Keratinocyte (primary cell): ENCODE measurements at regions not wholly inside any gene's neighbourhood (a gene's known extent, or its start where the extent isn't known, plus 50 kb on each side); places are given as distances from the start of the nearest gene placed in this dataset.

ENCODE experiments used
- DNase-seq: peaks from one replicate; pipeline ENCODE4 v3.0.0-alpha.2; 2011; ENCODE audit warnings: low read depth, missing footprints, low spot score
- FAIRE-seq: peaks from 2 replicates; lab custom pipeline; 2011; peaks lifted over from hg19 to GRCh38; lab: Jason Lieb, UNC
- H2AFZ ChIP-seq: 2 replicates; pipeline ENCODE4 v1.6.0; 2012; ENCODE audit warnings: low read length, control low read depth, inconsistent platforms; ENCODE audit not compliant: control insufficient read depth
- H3K27ac ChIP-seq: 2 replicates; pipeline ENCODE4 v1.5.1; 2011; ENCODE audit warnings: low read length; ENCODE audit not compliant: control insufficient read depth, insufficient read depth
- H3K27me3 ChIP-seq: 3 replicates; pipeline ENCODE4 v1.6.0; 2011; ENCODE audit warnings: low read length; ENCODE audit not compliant: control insufficient read depth, insufficient read depth; ENCODE audit errors: extremely low read depth
- H3K36me3 ChIP-seq, 2 experiments: 2 replicates in 1 of 2; 3 replicates in 1 of 2; pipeline ENCODE4 v1.5.1; 2011; ENCODE audit warnings: low read length in 2 of 2, mild to moderate bottlenecking in 1 of 2; ENCODE audit not compliant: control insufficient read depth in 2 of 2, insufficient read depth in 2 of 2; ENCODE audit errors: extremely low read depth in 1 of 2
- H3K4me1 ChIP-seq: 3 replicates; pipeline ENCODE4 v1.5.1; 2011; ENCODE audit warnings: low read length; ENCODE audit not compliant: control insufficient read depth, insufficient read depth; ENCODE audit errors: extremely low read depth
- H3K4me2 ChIP-seq: 3 replicates; pipeline ENCODE4 v1.6.0; 2011; ENCODE audit warnings: low read depth, low read length; ENCODE audit not compliant: control insufficient read depth, insufficient read depth; ENCODE audit errors: extremely low read depth
- H3K4me3 ChIP-seq, 3 experiments: fragments of 200-600 bp in 1 of 3; sonication (generic) in 1 of 3; 2 replicates in 2 of 3; 3 replicates in 1 of 3; pipeline ENCODE4 v1.5.1; 2011 to 2016; ENCODE audit warnings: low read length in 3 of 3, mild to moderate bottlenecking in 3 of 3, control low read depth in 2 of 3, inconsistent platforms in 1 of 3, low read depth in 1 of 3, mixed read lengths in 1 of 3, mixed run types in 1 of 3, moderate library complexity in 1 of 3; ENCODE audit not compliant: control insufficient read depth in 2 of 3, insufficient read depth in 2 of 3; ENCODE audit errors: extremely low read depth in 1 of 3
- H3K79me2 ChIP-seq: 2 replicates; pipeline ENCODE4 v1.6.0; 2012; ENCODE audit warnings: low read length; ENCODE audit not compliant: control insufficient read depth, insufficient read depth
- H3K9ac ChIP-seq: 3 replicates; pipeline ENCODE4 v1.6.0; 2011; ENCODE audit warnings: low read length; ENCODE audit not compliant: control insufficient read depth, insufficient read depth; ENCODE audit errors: extremely low read depth
- H3K9me1 ChIP-seq: 3 replicates; pipeline ENCODE4 v1.6.0; 2011; ENCODE audit warnings: low read length; ENCODE audit not compliant: control insufficient read depth, insufficient read depth; ENCODE audit errors: extremely low read depth
- H3K9me3 ChIP-seq: 2 replicates; pipeline ENCODE4 v1.5.1; 2012; ENCODE audit warnings: low read depth, low read length; ENCODE audit not compliant: control insufficient read depth
- H4K20me1 ChIP-seq: 3 replicates; pipeline ENCODE4 v1.6.0; 2011; ENCODE audit warnings: low read length; ENCODE audit not compliant: control insufficient read depth, insufficient read depth; ENCODE audit errors: extremely low read depth
- EZH2 ChIP-seq: IDR thresholded peaks from one replicate; pipeline ENCODE4 v1.6.1; 2012; ENCODE audit warnings: inconsistent platforms, mild to moderate bottlenecking, low read length, moderate library complexity
- dilution Hi-C: fragments of 300-500 bp; cut with MboI; formaldehyde crosslinking; loops from one replicate; pipeline ENCODE4 v1.7.0; 2020; ENCODE audit warnings: low sequenced_read_pairs; ENCODE audit not compliant: extremely low pct_ligation_motif_present
- TF ChIP-seq, protein P1 (sequence below), 3 experiments: IDR thresholded peaks in 1 of 3; conservative IDR thresholded peaks in 1 of 3; optimal IDR thresholded peaks in 1 of 3; 2 replicates in 2 of 3; 3 replicates in 1 of 3; pipeline versions ENCODE3 to v1.5.1; 2011; ENCODE audit warnings: low read length in 3 of 3, mild to moderate bottlenecking in 3 of 3, moderate library complexity in 2 of 3, control low read depth in 1 of 3, inconsistent platforms in 1 of 3; ENCODE audit not compliant: insufficient read depth in 2 of 3; ENCODE audit errors: extremely low read depth in 1 of 3

DNA sequence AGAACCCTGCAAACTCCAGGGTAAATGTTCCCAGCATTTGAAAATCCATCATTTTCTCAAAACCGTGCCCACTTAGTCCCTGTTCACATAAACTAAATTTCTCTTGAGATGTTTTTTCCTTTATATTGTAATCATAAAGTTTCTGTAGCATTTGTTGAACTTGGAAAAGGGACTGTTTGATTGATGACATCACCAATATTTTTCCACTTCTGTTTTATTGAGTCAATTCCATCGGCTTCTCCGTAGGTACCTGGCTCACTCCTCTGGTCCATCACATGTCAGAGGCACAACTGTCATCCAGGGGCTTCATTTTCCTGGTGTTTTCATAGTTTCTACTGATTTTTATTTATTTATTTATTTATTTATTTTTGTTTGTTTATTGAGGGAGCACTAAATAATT, 462.5 kb upstream of the PFKP start:
- no peaks in the 10 kb centered on the region for H3K36me3 ChIP-seq
- no peaks in the 10 kb centered on the region for H3K79me2 ChIP-seq
- dilution Hi-C loops, result no loop called here
- no peaks in the 10 kb centered on the region for H4K20me1 ChIP-seq
- peaks cover 2% of the 10 kb centered on the region for H3K9me3 ChIP-seq
- no peaks in the 10 kb centered on the region for H3K27me3 ChIP-seq
- no peak overlapping the region for H3K9ac ChIP-seq
- H3K4me1 ChIP-seq, result no peaks in the 10 kb centered on the region
- H3K4me3 ChIP-seq, result no peak overlapping the region
- FAIRE-seq (no peak), DNase-seq (no peak)
- TF ChIP-seq EZH2, result no peak
- TF ChIP-seq, protein P1, sequence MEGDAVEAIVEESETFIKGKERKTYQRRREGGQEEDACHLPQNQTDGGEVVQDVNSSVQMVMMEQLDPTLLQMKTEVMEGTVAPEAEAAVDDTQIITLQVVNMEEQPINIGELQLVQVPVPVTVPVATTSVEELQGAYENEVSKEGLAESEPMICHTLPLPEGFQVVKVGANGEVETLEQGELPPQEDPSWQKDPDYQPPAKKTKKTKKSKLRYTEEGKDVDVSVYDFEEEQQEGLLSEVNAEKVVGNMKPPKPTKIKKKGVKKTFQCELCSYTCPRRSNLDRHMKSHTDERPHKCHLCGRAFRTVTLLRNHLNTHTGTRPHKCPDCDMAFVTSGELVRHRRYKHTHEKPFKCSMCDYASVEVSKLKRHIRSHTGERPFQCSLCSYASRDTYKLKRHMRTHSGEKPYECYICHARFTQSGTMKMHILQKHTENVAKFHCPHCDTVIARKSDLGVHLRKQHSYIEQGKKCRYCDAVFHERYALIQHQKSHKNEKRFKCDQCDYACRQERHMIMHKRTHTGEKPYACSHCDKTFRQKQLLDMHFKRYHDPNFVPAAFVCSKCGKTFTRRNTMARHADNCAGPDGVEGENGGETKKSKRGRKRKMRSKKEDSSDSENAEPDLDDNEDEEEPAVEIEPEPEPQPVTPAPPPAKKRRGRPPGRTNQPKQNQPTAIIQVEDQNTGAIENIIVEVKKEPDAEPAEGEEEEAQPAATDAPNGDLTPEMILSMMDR (optimal IDR thresholded peaks at IDR 0.05 in 1 of 3, IDR thresholded peaks at IDR 0.05 in 1 of 3, conservative IDR thresholded peaks at IDR 0.05 in 1 of 3; ENCODE audit: extremely low read depth in 1 of 3, insufficient read depth in 2 of 3, low read length in 3 of 3), result no peak
- H3K9me1 ChIP-seq, result no peaks in the 10 kb centered on the region
- no peak overlapping the region for H2AFZ ChIP-seq
- H3K4me2 ChIP-seq, result no peak overlapping the region
- no peak overlapping the region for H3K27ac ChIP-seq

DNA sequence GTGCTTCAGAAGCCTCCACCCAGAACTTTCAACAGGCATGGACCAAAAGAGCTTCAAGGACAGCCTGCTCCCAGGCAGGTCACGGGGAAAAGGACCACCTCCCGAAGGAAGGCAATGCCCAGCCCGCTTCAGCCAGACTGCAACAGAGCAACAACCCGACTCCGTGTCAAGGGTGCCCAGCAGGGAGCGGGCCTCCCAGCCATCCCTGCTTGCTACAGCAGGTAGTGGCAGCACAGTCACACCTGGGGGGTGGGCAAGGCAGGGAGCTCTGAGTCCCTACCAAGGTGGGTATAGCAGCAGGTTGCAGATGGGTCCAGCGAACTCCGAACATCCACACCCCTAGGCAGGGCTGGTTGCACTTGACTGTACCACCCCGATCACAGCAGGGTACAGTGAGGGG, 467.8 kb upstream of the PFKP start:
- DNase-seq (no peak), FAIRE-seq (no peak)
- no peak overlapping the region for H3K4me2 ChIP-seq
- no peaks in the 10 kb centered on the region for H3K36me3 ChIP-seq
- H3K9me3 ChIP-seq, result peaks cover 7% of the 10 kb centered on the region
- dilution Hi-C loops, result no loop called here
- H3K9me1 ChIP-seq, result no peaks in the 10 kb centered on the region
- H3K79me2 ChIP-seq, result no peaks in the 10 kb centered on the region
- H3K27ac ChIP-seq, result no peak overlapping the region
- no peaks in the 10 kb centered on the region for H4K20me1 ChIP-seq
- H2AFZ ChIP-seq, result no peak overlapping the region
- TF ChIP-seq EZH2, result no peak
- no peak overlapping the region for H3K4me3 ChIP-seq
- no peaks in the 10 kb centered on the region for H3K27me3 ChIP-seq
- H3K4me1 ChIP-seq, result no peaks in the 10 kb centered on the region
- no peak overlapping the region for H3K9ac ChIP-seq
